Spleen (tissue), 11 donors: ENCODE measurements at regions not wholly inside any gene's neighbourhood (a gene's known extent, or its start where the extent isn't known, plus 50 kb on each side); places are given as distances from the start of the nearest gene placed in this dataset.

Experiments
- DNase-seq: peaks from one replicate; pipeline ENCODE4 v3.0.0-alpha.2; 2020
- H3K27ac ChIP-seq, 8 donors: fragments of 200-600 bp; sonication (generic) in 7 of 8; 1 replicate in 4 of 8; 2 replicates in 4 of 8; pipeline versions ENCODE4 v1.5.0 to v1.8.0; 2016 to 2021; ENCODE audit warnings: inconsistent platforms in 4 of 8, mild to moderate bottlenecking in 4 of 8, moderate library complexity in 1 of 8
- H3K27me3 ChIP-seq, 7 donors: fragments of 200-600 bp; sonication (generic) in 6 of 7; replicated peaks in 1 of 7; 1 replicate in 4 of 7; 2 replicates in 3 of 7; pipeline versions ENCODE4 v1.5.0 to v1.8.0; 2016 to 2021; ENCODE audit warnings: inconsistent platforms in 3 of 7, mild to moderate bottlenecking in 1 of 7
- H3K36me3 ChIP-seq, 6 donors: fragments of 200-600 bp; sonication (generic) in 5 of 6; 1 replicate in 4 of 6; 2 replicates in 2 of 6; pipeline versions ENCODE4 v1.5.0 to v1.8.0; 2016 to 2021; ENCODE audit warnings: inconsistent platforms in 2 of 6
- H3K4me1 ChIP-seq, 6 donors: fragments of 200-600 bp; sonication (generic) in 5 of 6; 1 replicate in 3 of 6; 2 replicates in 3 of 6; pipeline versions ENCODE4 v1.5.0 to v1.8.0; 2016 to 2021; ENCODE audit warnings: inconsistent platforms in 3 of 6
- H3K4me3 ChIP-seq, 8 donors: fragments of 200-600 bp; sonication (generic) in 7 of 8; 1 replicate in 4 of 8; 2 replicates in 4 of 8; pipeline versions ENCODE4 v1.5.0 to v1.8.0; 2016 to 2021; ENCODE audit warnings: inconsistent platforms in 4 of 8, mild to moderate bottlenecking in 4 of 8, moderate library complexity in 2 of 8
- H3K9me3 ChIP-seq, 8 donors: fragments of 200-600 bp; sonication (generic) in 7 of 8; 1 replicate in 4 of 8; 2 replicates in 4 of 8; pipeline versions ENCODE4 v1.5.0 to v1.8.0; 2016 to 2021; ENCODE audit warnings: inconsistent platforms in 4 of 8
- CTCF ChIP-seq, 11 experiments: fragments of 200-600 bp in 7 of 11; fragments of 450-650 bp in 4 of 11; sonication (generic) in 4 of 11; IDR thresholded peaks in 8 of 11; conservative IDR thresholded peaks in 3 of 11; 1 replicate in 7 of 11; 2 replicates in 4 of 11; pipeline versions ENCODE4 v1.4.0 to v1.8.0; 2016 to 2021; ENCODE audit warnings: antibody characterized with exemption in 11 of 11, inconsistent platforms in 4 of 11, mild to moderate bottlenecking in 1 of 11
- POLR2A ChIP-seq, 3 donors: fragments of 450-650 bp; IDR thresholded peaks; one replicate each; pipeline ENCODE4 v1.5.1; 2017; ENCODE audit warnings: antibody characterized with exemption in 3 of 3, mild to moderate bottlenecking in 1 of 3
- POLR2AphosphoS5 ChIP-seq, 3 donors: sonication (generic); formaldehyde crosslinking; IDR thresholded peaks; one replicate each; pipeline ENCODE4 v1.5.1; 2017; ENCODE audit warnings: antibody characterized with exemption in 3 of 3
- WGBS, 5 donors: extraction: QIAGEN DNeasy Blood & Tissue Kit in 3 of 5; methylation state at CpG; one replicate each; pipeline versions ENCODE4 v1.1.5 to v1.1.7; 2013 to 2018; 5-methylcytosine and 5-hydroxymethylcytosine counted together
- intact Hi-C: fragments of 100-400 bp; cut with DNase I; formaldehyde crosslinking; loops from one replicate; pipeline ENCODE4 v1.15.0; 2023; ENCODE audit warnings: low total_unique reads
- donor health status: healthy with polysubstance abuse.
- donor health status: DM: no; HTN: no; CAD: no; lungs with moderate emphysema.
- donor health status: DM: no; HTN: no; CAD: no.
- donor health status: Bipolar disorder and iron deficiency.
- donor health status: healthy.
- donor health status: DM: no; HTN: no; CAD: no.
- donor health status: DM: yes; HTN: yes; CAD: no.

- Histone ChIP-seq H3K4me3 (no peak overlapping the region), H3K27me3 (no peaks in the 10 kb centered on the region), H3K36me3 (no peaks in the 10 kb centered on the region), H3K27ac (no peak overlapping the region), H3K4me1 (no peaks in the 10 kb centered on the region), H3K9me3 (peaks cover 0 to 7% (median 0%) of the 10 kb centered on the region in 8 donors)
- TF ChIP-seq POLR2AphosphoS5 (IDR thresholded peaks at IDR 0.05) = no peak
- no peak for TF ChIP-seq POLR2A (IDR thresholded peaks at IDR 0.05)
- no peak for TF ChIP-seq CTCF (IDR thresholded peaks at IDR 0.05 in 8 of 11, conservative IDR thresholded peaks at IDR 0.05 in 3 of 11)
- intact Hi-C loops = no loop called here
- no peak for DNase-seq
These were observed 885.2 kb upstream of the SLITRK6 start for GRCh38 chr13:86684402-86684801.

GRCh38 chr13:86689911-86690310 is 890.7 kb upstream of the SLITRK6 start:
- H3K27ac ChIP-seq = no peak overlapping the region
- no peaks in the 10 kb centered on the region for H3K36me3 ChIP-seq
- no peak overlapping the region for H3K4me3 ChIP-seq
- intact Hi-C loops = no loop called here
- TF ChIP-seq POLR2A (IDR thresholded peaks at IDR 0.05) (no peak), CTCF (IDR thresholded peaks at IDR 0.05 in 8 of 11, conservative IDR thresholded peaks at IDR 0.05 in 3 of 11) (no peak), POLR2AphosphoS5 (IDR thresholded peaks at IDR 0.05) (no peak)
- DNase-seq = no peak
- H3K9me3 ChIP-seq = peaks cover 0 to 9% (median 0%) of the 10 kb centered on the region in 8 donors
- WGBS, 5 donors = 48 to 68% (median 62%) methylated on average over 2 of the region's 2 CpGs
- no peaks in the 10 kb centered on the region for H3K4me1 ChIP-seq
- H3K27me3 ChIP-seq = no peaks in the 10 kb centered on the region

- Histone ChIP-seq H3K4me1 (no peaks in the 10 kb centered on the region), H3K27me3 (no peaks in the 10 kb centered on the region), H3K36me3 (no peaks in the 10 kb centered on the region), H3K27ac (no peak overlapping the region), H3K4me3 (no peak overlapping the region), H3K9me3 (peaks cover 0 to 33% (median 0%) of the 10 kb centered on the region in 8 donors)
- WGBS, 5 donors = 67 to 80% (median 73%) methylated on average over 2 of the region's 2 CpGs
- TF ChIP-seq CTCF (IDR thresholded peaks at IDR 0.05 in 8 of 11, conservative IDR thresholded peaks at IDR 0.05 in 3 of 11) = no peak
- no peak for TF ChIP-seq POLR2A (IDR thresholded peaks at IDR 0.05)
- TF ChIP-seq POLR2AphosphoS5 (IDR thresholded peaks at IDR 0.05) = no peak
- no peak for DNase-seq
- intact Hi-C loops = no loop called here
These were observed 893.1 kb upstream of the SLITRK6 start for GRCh38 chr13:86692291-86692690.

- no peak overlapping the region for H3K27ac ChIP-seq
- DNase-seq = no peak
- peaks cover 0 to 25% (median 0%) of the 10 kb centered on the region in 8 donors for H3K9me3 ChIP-seq
- H3K4me1 ChIP-seq = no peaks in the 10 kb centered on the region
- no peak overlapping the region for H3K4me3 ChIP-seq
- H3K36me3 ChIP-seq = no peaks in the 10 kb centered on the region
- no peak for TF ChIP-seq POLR2AphosphoS5 (IDR thresholded peaks at IDR 0.05)
- TF ChIP-seq POLR2A (IDR thresholded peaks at IDR 0.05) = no peak
- no peak for TF ChIP-seq CTCF (IDR thresholded peaks at IDR 0.05 in 8 of 11, conservative IDR thresholded peaks at IDR 0.05 in 3 of 11)
- no peaks in the 10 kb centered on the region for H3K27me3 ChIP-seq
- intact Hi-C loops = no loop called here
These were observed 910.8 kb upstream of the SLITRK6 start for GRCh38 chr13:86710013-86710412.
